ENCODE measurements at regions not wholly inside any gene's neighbourhood (a gene's known extent, or its start where the extent isn't known, plus 50 kb on each side); places are given as distances from the start of the nearest gene placed in this dataset.

- TF ChIP-seq CTCF (IDR thresholded peaks at IDR 0.05; ENCODE audit: low read depth, low read length, missing input control) (no peak), ATF3 (IDR thresholded peaks at IDR 0.05) (no peak), RAD21 (IDR thresholded peaks at IDR 0.05) (no peak), MAX (IDR thresholded peaks at IDR 0.05) (no peak)
Measured at GRCh38 chr21:33169359-33169758, 60.4 kb upstream of the IFNAR2 start.

Data from liver (tissue), 3 donors.